ENCODE measurements at regions not wholly inside any gene's neighbourhood (a gene's known extent, or its start where the extent isn't known, plus 50 kb on each side); places are given as distances from the start of the nearest gene placed in this dataset.

- Histone ChIP-seq H3K27me3 (ENCODE audit: control insufficient read depth in 1 of 2, insufficient read depth in 2 of 2, low read length in 2 of 2) (no peaks in the 10 kb centered on the region), H2AFZ (ENCODE audit: low read length) (no peak overlapping the region), H4K20me1 (ENCODE audit: insufficient read depth, low read length) (no peaks in the 10 kb centered on the region), H3K9ac (ENCODE audit: insufficient read depth, low read depth, low read length) (no peak overlapping the region), H3K27ac (ENCODE audit: extremely low read length, insufficient read depth, low read length) (no peak overlapping the region), H3K9me3 (ENCODE audit: low read length) (no peaks in the 10 kb centered on the region), H3K4me2 (ENCODE audit: low read depth, low read length) (no peak overlapping the region), H3K79me2 (ENCODE audit: insufficient read depth, low read length) (no peaks in the 10 kb centered on the region), H3K36me3 (replicated peaks in 1 of 2; ENCODE audit: control insufficient read depth in 1 of 2, insufficient read depth in 2 of 2, low read length in 2 of 2) (no peaks in the 10 kb centered on the region), H3K4me3 (replicated peaks in 1 of 3; ENCODE audit: insufficient read depth in 1 of 3, low read depth in 2 of 3, low read length in 3 of 3) (no peak overlapping the region), H3K4me1 (ENCODE audit: insufficient read depth, low read length) (no peaks in the 10 kb centered on the region)
- in situ Hi-C loops (cut with HindIII; ENCODE audit: extremely low pct_ligation_motif_present, low pct_unique_long_range_greater_than_20kb): no loop called here
- ATAC-seq: no peak
- no peak for DNase-seq (ENCODE audit: low spot score)
- ChIA-PET CTCF (ENCODE audit: low intra/inter-chr PET ratio, low total read pairs) (no interaction called here), POLR2A (no interaction called here)
- FAIRE-seq: no peak
- intact Hi-C loops (cut with micrococcal nuclease; ENCODE audit: unreplicated experiment): no loop called here
- BruUV-seq (replicated peaks): no TSS peak
- WGBS (ENCODE audit: low lambda C conversion rate): 43% methylated on average over 5 of the region's 5 CpGs
- TF ChIP-seq, protein P1, sequence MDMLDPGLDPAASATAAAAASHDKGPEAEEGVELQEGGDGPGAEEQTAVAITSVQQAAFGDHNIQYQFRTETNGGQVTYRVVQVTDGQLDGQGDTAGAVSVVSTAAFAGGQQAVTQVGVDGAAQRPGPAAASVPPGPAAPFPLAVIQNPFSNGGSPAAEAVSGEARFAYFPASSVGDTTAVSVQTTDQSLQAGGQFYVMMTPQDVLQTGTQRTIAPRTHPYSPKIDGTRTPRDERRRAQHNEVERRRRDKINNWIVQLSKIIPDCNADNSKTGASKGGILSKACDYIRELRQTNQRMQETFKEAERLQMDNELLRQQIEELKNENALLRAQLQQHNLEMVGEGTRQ (IDR thresholded peaks at IDR 0.05; ENCODE audit: low read depth, low read length): no peak
- TF ChIP-seq, protein P1 (CRISPR knock-in tag; IDR thresholded peaks at IDR 0.05; ENCODE audit: borderline replicate concordance): peak; percentile 46; the same call in 1 of the 2 replicates
- TF ChIP-seq HOMEZ (CRISPR knock-in tag; IDR thresholded peaks at IDR 0.05; ENCODE audit: low read depth): peak; percentile 43; the same call in 1 of the 2 replicates
- no peak for TF ChIP-seq ZXDC (CRISPR knock-in tag; IDR thresholded peaks at IDR 0.05)
- no peak for TF ChIP-seq GTF2F1 (IDR thresholded peaks at IDR 0.05; ENCODE audit: low read length)
- TF ChIP-seq, protein P2, sequence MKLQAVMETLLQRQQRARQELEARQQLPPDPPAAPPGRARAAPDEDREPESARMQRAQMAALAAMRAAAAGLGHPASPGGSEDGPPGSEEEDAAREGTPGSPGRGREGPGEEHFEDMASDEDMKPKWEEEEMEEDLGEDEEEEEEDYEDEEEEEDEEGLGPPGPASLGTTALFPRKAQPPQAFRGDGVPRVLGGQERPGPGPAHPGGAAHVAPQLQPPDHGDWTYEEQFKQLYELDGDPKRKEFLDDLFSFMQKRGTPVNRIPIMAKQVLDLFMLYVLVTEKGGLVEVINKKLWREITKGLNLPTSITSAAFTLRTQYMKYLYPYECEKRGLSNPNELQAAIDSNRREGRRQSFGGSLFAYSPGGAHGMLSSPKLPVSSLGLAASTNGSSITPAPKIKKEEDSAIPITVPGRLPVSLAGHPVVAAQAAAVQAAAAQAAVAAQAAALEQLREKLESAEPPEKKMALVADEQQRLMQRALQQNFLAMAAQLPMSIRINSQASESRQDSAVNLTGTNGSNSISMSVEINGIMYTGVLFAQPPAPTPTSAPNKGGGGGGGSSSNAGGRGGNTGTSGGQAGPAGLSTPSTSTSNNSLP (IDR thresholded peaks at IDR 0.05; ENCODE audit: low read depth, low read length): no peak
- TF ChIP-seq SRF (IDR thresholded peaks at IDR 0.05; ENCODE audit: low read depth, low read length): peak; percentile 90
- no peak for TF ChIP-seq ZNF142 (CRISPR knock-in tag; IDR thresholded peaks at IDR 0.05)
- no peak for TF ChIP-seq ZNF788 (CRISPR knock-in tag; IDR thresholded peaks at IDR 0.05; ENCODE audit: borderline replicate concordance)
Observed at GRCh38 chr2:204360218-204361007, 184.9 kb upstream of the PARD3B start.
